ENCODE measurements at regions not wholly inside any gene's neighbourhood (a gene's known extent, or its start where the extent isn't known, plus 50 kb on each side); places are given as distances from the start of the nearest gene placed in this dataset.

- TF ChIP-seq POLR2A (IDR thresholded peaks at IDR 0.05; ENCODE audit: low read depth, low read length) (no peak), POLR2AphosphoS5 (IDR thresholded peaks at IDR 0.05; ENCODE audit: low read depth, low read length) (no peak), SPI1 (IDR thresholded peaks at IDR 0.05; ENCODE audit: low read depth, low read length) (no peak), TAF1 (IDR thresholded peaks at IDR 0.05; ENCODE audit: low read depth, low read length) (no peak)
Measured at GRCh38 chr4:1500966-1501753, 94.9 kb upstream of the NKX1-1 start.

All from GM12891 (cell line).